OCI-LY3 (cell line): ENCODE measurements at regions not wholly inside any gene's neighbourhood (a gene's known extent, or its start where the extent isn't known, plus 50 kb on each side); places are given as distances from the start of the nearest gene placed in this dataset.

ENCODE experiments used
- H2AFZ ChIP-seq: fragments of 200-600, 300-600 bp; shearing (Covaris generic); 2 replicates; pipeline ENCODE4 v1.6.0; 2014; ENCODE audit warnings: antibody characterized with exemption, low read depth, low read length
- H3K27ac ChIP-seq: fragments of 200-600, 300-600 bp; sonication (generic); 2 replicates; pipeline ENCODE4 v1.5.1; 2014; ENCODE audit warnings: mild to moderate bottlenecking, low read length, moderate library complexity, mixed read lengths
- H3K27me3 ChIP-seq: fragments of 200-600, 300-600 bp; sonication (generic); 2 replicates; pipeline ENCODE4 v1.6.1; 2014; ENCODE audit warnings: low read depth, low read length, mixed read lengths
- H3K36me3 ChIP-seq: fragments of 200-600, 300-600 bp; sonication (generic); replicated peaks from 2 replicates; pipeline ENCODE3; 2014; ENCODE audit warnings: low read depth, low read length, mixed read lengths
- H3K4me1 ChIP-seq: fragments of 300-600, 200-600 bp; sonication (generic); 2 replicates; pipeline ENCODE4 v1.6.1; 2014; ENCODE audit warnings: low read length, mixed read lengths
- H3K4me2 ChIP-seq: fragments of 200-600, 300-600 bp; sonication (generic); 2 replicates; pipeline ENCODE4 v1.6.1; 2014; ENCODE audit warnings: low read length, mixed read lengths
- H3K4me3 ChIP-seq: fragments of 300-600, 200-600 bp; sonication (generic); 2 replicates; pipeline ENCODE4 v1.5.1; 2014; ENCODE audit warnings: antibody characterized with exemption, mild to moderate bottlenecking, low read length, moderate library complexity
- H3K79me2 ChIP-seq: fragments of 300-600, 200-600 bp; shearing (Covaris generic); 2 replicates; pipeline ENCODE4 v1.6.1; 2014; ENCODE audit warnings: mild to moderate bottlenecking, low read length, mixed read lengths
- H3K9ac ChIP-seq: fragments of 300-600, 200-600 bp; shearing (Covaris generic); 2 replicates; pipeline ENCODE4 v1.6.0; 2014; ENCODE audit warnings: mild to moderate bottlenecking, low read length, moderate library complexity
- H3K9me3 ChIP-seq: fragments of 200-600, 300-600 bp; shearing (Covaris generic); 2 replicates; pipeline ENCODE4 v1.6.1; 2014; ENCODE audit warnings: low read length, mixed read lengths; ENCODE audit not compliant: insufficient read depth
- H4K20me1 ChIP-seq: fragments of 200-600, 300-600 bp; sonication (generic); 2 replicates; pipeline ENCODE4 v1.6.1; 2016; ENCODE audit warnings: low read length, mixed read lengths; ENCODE audit not compliant: insufficient read depth
- EZH2phosphoT487 ChIP-seq: fragments of 200-600 bp; shearing (Covaris generic); IDR thresholded peaks from 2 replicates; pipeline ENCODE4 v1.6.1; 2018; ENCODE audit warnings: antibody characterized with exemption, mixed run types, low read depth
- TF ChIP-seq, protein P1 (sequence below): fragments of 200-600, 300-600 bp; sonication (generic); IDR thresholded peaks from 2 replicates; pipeline ENCODE4 v1.5.1; 2014; ENCODE audit warnings: antibody characterized with exemption, low read length, low read depth

DNA sequence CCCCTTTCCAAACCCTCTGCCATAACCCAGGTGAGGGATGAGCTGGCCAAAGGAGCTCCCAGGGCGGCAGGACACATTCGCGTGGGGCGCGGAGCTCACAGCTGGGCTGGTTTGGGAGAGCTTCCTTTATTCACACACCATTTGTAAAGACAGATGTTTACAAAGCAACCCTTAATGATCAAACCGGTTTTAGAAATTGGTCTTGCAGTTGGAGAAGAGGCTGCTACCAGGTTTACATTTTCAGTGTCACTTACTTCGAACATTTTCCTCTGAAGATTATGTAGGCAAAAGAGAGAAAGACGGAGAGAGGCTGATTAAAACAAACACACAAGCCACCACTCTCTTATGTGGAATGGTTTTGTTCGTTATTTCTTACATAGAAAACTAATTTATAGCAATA lies 648.7 kb downstream of the IRX1 start:
- H3K4me3 ChIP-seq, result no peak overlapping the region
- H3K4me1 ChIP-seq, result no peaks in the 10 kb centered on the region
- no peaks in the 10 kb centered on the region for H3K27me3 ChIP-seq
- H2AFZ ChIP-seq, result no peak overlapping the region
- no peaks in the 10 kb centered on the region for H3K36me3 ChIP-seq
- no peaks in the 10 kb centered on the region for H4K20me1 ChIP-seq
- H3K9me3 ChIP-seq, result no peaks in the 10 kb centered on the region
- H3K27ac ChIP-seq, result no peak overlapping the region
- TF ChIP-seq, protein P1, sequence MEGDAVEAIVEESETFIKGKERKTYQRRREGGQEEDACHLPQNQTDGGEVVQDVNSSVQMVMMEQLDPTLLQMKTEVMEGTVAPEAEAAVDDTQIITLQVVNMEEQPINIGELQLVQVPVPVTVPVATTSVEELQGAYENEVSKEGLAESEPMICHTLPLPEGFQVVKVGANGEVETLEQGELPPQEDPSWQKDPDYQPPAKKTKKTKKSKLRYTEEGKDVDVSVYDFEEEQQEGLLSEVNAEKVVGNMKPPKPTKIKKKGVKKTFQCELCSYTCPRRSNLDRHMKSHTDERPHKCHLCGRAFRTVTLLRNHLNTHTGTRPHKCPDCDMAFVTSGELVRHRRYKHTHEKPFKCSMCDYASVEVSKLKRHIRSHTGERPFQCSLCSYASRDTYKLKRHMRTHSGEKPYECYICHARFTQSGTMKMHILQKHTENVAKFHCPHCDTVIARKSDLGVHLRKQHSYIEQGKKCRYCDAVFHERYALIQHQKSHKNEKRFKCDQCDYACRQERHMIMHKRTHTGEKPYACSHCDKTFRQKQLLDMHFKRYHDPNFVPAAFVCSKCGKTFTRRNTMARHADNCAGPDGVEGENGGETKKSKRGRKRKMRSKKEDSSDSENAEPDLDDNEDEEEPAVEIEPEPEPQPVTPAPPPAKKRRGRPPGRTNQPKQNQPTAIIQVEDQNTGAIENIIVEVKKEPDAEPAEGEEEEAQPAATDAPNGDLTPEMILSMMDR, result no peak
- no peak for TF ChIP-seq EZH2phosphoT487
- H3K79me2 ChIP-seq, result no peaks in the 10 kb centered on the region
- H3K9ac ChIP-seq, result no peak overlapping the region
- no peak overlapping the region for H3K4me2 ChIP-seq

DNA sequence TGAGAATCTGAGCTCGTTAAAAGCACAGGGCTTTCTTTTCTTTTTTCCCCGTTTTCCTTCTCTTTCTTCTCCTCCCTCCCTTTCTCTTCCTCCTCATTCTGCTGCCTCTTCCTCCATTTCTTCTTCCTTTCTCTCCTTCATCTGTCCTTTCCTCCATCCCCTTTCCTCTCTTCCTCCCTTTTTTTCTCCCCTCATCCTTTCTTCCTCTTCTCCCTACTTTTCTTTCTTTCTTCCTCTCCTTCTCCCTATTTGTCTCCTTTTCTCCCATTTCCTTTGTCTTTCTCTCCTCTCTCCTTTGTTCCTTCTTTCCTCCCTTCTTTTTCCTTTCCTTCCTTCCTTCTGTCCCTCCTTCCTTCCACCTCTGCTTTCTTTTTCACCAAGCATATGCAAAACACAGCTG lies 649.4 kb downstream of the IRX1 start:
- no peak overlapping the region for H3K4me2 ChIP-seq
- no peaks in the 10 kb centered on the region for H3K27me3 ChIP-seq
- H4K20me1 ChIP-seq, result no peaks in the 10 kb centered on the region
- H3K27ac ChIP-seq, result no peak overlapping the region
- H3K9me3 ChIP-seq, result no peaks in the 10 kb centered on the region
- TF ChIP-seq, protein P1, result no peak
- TF ChIP-seq EZH2phosphoT487, result no peak
- H3K36me3 ChIP-seq, result no peaks in the 10 kb centered on the region
- no peak overlapping the region for H2AFZ ChIP-seq
- H3K4me3 ChIP-seq, result no peak overlapping the region
- no peaks in the 10 kb centered on the region for H3K4me1 ChIP-seq
- H3K9ac ChIP-seq, result no peak overlapping the region
- H3K79me2 ChIP-seq, result no peaks in the 10 kb centered on the region

DNA sequence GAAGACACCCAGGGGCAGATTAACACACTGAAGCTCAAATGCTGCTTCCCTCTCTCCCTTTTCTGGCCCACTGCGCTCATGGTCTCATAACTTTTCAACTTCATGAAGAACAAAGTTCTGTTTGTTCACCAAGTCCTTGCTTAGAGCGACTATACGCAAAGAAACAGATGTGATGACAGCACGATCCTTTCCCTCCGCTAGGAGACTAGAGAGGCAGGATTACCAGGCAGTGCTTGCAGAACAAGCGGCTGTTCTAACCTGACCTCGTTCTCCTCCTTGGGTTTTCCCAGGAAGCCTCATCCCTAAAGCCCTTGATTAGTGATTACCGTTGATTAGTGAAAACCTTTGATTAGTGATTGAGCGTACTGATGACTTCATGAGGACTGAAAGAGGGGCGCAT lies 649.9 kb downstream of the IRX1 start:
- Histone ChIP-seq H3K9me3 (no peaks in the 10 kb centered on the region), H3K27me3 (no peaks in the 10 kb centered on the region), H3K36me3 (no peaks in the 10 kb centered on the region), H3K79me2 (no peaks in the 10 kb centered on the region), H3K4me1 (no peaks in the 10 kb centered on the region), H3K9ac (no peak overlapping the region), H3K4me3 (no peak overlapping the region), H3K4me2 (no peak overlapping the region), H4K20me1 (no peaks in the 10 kb centered on the region), H2AFZ (no peak overlapping the region), H3K27ac (no peak overlapping the region)
- TF ChIP-seq EZH2phosphoT487, result no peak
- TF ChIP-seq, protein P1, result no peak

DNA sequence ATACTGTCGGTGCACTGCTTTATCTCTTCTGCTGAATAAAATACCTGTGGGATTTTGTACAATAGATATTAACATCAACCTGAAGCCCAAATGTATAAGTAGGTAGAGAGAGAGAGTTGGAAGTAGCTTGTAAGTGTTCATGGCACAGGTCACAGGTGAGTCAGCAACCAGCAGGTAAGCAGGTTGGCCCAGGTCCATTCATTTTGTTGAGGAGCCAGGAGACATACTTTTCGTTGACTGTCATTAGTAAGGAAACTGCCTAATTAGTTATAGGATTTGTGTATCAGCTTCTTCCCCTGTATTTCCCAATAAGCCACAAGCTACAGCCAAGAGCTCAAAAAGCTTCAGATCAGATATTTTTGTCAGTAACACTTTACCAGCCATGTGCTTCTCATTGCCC lies 650.8 kb downstream of the IRX1 start:
- TF ChIP-seq, protein P1, result no peak
- no peak for TF ChIP-seq EZH2phosphoT487
- H3K4me1 ChIP-seq, result no peaks in the 10 kb centered on the region
- H4K20me1 ChIP-seq, result no peaks in the 10 kb centered on the region
- no peaks in the 10 kb centered on the region for H3K79me2 ChIP-seq
- H2AFZ ChIP-seq, result no peak overlapping the region
- H3K27ac ChIP-seq, result no peak overlapping the region
- no peak overlapping the region for H3K9ac ChIP-seq
- no peaks in the 10 kb centered on the region for H3K9me3 ChIP-seq
- H3K4me3 ChIP-seq, result no peak overlapping the region
- H3K36me3 ChIP-seq, result no peaks in the 10 kb centered on the region
- H3K27me3 ChIP-seq, result no peaks in the 10 kb centered on the region
- H3K4me2 ChIP-seq, result no peak overlapping the region
